CD4-positive, alpha-beta T cell treated with Interferon alpha-2 for 1 hour (primary cell): ENCODE measurements at regions not wholly inside any gene's neighbourhood (a gene's known extent, or its start where the extent isn't known, plus 50 kb on each side); places are given as distances from the start of the nearest gene placed in this dataset.

Source experiments
- DNase-seq, 2 donors: peaks; one replicate each; pipeline ENCODE4 v3.0.0-alpha.2; 2020 to 2022

DNA sequence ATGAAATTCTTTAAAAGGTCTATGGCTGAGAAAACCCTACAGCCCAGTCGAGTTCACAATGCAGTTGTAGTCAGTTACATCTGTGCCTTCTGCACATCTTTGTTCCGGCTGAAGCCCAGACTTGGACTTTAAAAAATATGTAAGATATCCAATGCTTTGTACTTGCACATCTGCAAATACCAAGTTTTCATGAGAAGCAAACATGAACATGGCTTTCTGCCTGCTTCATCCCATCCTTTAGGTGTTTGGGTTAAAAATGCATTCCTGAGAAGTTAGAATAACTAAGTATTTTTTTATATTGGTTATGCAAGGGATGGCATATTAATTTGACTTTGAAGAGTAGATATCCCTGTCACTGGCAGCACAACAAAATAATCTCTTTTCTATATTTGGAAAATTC, 528.4 kb downstream of the METTL15 start:
- no peak for DNase-seq

DNA sequence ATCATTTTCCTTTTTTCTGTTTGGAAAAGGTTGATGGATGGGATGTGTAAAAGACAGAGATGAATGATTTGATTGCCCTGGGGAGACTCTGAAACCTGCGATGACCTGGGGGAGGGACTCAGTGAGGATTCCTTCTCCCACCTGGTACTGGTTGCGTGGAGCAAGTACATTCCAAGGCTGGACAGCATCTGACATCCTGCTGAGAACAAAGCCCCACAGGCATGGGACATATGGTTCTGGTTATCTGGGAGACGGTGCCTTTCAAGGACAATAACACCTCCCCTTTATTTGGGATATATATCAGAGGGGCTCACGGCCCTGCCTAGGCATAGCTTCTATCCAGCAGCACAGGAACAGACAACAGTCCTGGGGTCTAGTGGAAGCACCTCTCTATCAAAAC, 527.8 kb downstream of the METTL15 start:
- no peak for DNase-seq

DNA sequence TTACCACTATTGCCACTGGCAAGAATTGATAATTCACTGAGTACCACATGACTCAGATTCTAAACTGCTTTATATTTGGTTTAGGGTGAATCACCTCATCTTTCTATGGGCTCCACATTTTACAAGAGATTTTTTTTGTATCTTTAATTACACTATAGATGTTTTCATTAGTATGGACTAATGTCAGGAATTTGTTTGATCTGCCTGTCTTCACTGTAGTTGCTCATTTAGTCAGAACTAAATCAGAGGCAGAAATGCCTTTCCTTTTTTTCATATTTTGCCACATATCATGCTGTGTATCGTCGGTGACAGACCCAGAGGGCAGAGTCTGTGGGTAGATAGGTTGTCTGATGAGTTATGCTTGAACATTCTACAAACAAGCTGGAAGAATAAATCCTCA, 524.1 kb downstream of the METTL15 start:
- DNase-seq = no peak

GRCh38 chr11:28631148-28631547, 523.0 kb downstream of the METTL15 start:
- no peak for DNase-seq

GRCh38 chr11:28629235-28629634, 521.0 kb downstream of the METTL15 start:
- no peak for DNase-seq

DNA sequence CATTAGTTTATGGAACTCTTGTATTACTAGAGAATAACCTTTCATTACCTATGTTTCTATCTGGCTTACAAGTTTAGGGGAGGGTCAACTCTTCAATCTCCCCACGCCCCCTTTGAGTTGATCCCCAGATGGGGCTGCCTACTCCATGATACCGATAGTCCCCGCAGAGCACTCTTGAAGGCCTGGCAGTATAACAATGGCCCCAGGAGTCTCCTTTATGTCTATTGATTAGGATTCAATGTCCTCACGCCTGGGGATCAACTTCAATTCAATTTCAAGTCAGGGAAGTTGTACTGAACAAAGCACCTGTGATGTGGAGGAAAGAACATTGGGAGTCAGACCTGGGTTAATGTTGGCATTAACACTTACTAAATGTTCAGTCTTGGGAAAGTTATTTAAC, 520.2 kb downstream of the METTL15 start:
- no peak for DNase-seq

DNA sequence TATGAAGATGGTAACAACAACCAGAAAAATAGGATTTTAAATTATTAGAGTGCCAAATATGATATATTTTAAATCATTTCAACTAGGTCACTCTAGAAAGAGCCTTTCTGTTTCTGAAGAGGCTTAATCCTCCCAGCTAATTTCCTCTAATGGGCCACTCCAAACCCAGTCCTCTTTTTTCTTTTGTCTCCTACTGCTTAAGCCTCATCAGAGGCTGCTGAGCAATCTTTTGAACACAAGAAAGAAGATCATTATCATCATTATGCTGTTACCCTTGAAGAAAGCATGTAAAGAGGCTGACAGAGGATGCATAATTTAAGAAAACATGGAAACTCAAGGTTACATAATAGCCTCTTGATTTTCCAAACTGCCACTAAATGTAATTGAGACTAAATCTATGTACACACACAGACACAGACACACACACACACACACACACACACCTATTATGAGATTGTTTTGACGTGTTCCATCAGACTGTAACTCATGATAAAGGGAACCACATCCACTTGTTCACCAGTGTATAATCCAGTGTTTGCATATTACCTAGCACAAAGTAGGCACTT, 519.6 kb downstream of the METTL15 start:
- no peak for DNase-seq

DNA sequence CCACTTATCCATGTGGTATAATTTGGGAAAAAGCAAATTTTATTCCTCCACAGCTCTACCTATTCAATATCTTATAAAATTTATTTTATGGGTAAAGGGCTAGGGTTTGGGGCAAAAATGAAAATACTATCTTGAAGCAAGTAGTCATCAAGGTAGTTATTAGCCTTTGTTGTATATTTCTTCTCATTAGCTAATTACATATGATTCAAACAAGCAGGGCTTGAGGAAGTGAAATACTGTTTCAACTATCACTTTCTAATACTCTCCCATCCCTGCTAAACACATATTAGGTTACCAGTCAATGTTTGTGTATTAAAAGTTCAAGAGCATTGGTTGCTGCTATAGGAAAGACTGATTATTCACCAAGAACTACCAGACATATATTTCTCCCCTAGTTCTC, 517.3 kb downstream of the METTL15 start:
- no peak for DNase-seq

DNA sequence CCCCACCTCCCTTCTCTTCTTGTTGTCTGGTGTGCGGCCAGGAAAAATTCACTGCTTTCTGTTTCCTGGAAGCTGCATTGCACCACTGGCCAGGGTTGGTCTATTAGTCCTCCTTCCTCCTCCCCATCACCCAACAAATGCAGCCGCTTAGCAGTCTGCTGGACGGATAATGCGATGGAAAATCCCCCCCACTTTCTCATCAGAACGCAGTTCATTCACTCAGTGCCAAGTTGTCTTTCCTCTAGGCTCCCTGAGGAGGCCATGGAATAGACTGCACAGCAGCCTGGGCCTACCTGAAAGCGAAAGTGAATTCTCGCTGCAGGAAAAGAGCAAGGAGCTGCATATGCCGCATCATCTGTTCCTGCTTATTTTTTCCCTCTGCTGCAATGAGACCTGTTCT, 513.6 kb downstream of the METTL15 start:
- no peak for DNase-seq

GRCh38 chr11:28619846-28620540, 511.8 kb downstream of the METTL15 start:
- no peak for DNase-seq

- no peak for DNase-seq
These were observed 510.2 kb downstream of the METTL15 start for GRCh38 chr11:28618416-28618815.

- no peak for DNase-seq
These were observed 508.2 kb downstream of the METTL15 start for GRCh38 chr11:28616160-28616965.

- DNase-seq = no peak
These were observed 507.4 kb downstream of the METTL15 start for GRCh38 chr11:28615542-28615941.

- DNase-seq = no peak
These were observed 498.7 kb downstream of the METTL15 start for GRCh38 chr11:28606930-28607329.

DNA sequence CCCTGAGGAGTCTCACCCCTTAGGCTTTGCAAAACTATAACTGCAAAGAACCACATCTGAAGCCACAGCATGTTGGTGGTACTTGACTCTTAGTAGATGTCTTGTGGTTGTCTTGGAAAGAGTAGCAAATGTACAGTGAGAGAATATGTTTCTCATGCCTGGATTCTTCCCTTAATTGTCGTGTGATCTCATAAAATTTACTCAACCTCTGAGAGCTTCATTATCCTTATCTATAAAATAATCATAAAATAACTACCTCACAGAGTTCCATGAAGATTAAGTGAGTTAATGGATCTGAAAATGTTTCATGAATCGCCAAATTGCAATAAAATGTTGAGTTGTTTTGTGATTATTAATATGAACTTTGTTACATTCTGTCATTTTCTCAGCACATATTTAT, 491.5 kb downstream of the METTL15 start:
- DNase-seq = no peak

DNA sequence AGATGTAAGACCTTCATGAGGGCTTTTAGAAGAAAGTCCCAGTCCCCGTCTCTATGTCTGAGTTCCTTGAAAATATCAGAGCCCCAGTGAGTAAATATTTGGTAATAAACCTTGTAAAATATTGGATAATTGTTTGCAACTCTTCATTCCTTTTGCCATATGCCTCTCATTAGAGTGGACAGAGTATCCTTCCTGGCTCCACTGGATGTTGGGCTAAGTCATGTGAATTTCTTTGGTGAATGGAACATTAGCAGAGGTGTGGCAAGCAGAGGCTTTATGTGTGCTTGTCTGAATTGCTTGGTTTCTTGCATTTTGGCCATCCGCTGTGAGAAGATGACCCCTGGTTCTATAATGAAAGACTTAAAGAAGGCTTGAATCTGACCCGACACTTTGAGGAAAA, 490.3 kb downstream of the METTL15 start:
- DNase-seq = no peak

GRCh38 chr11:28596816-28597215, 488.6 kb downstream of the METTL15 start:
- no peak for DNase-seq

DNA sequence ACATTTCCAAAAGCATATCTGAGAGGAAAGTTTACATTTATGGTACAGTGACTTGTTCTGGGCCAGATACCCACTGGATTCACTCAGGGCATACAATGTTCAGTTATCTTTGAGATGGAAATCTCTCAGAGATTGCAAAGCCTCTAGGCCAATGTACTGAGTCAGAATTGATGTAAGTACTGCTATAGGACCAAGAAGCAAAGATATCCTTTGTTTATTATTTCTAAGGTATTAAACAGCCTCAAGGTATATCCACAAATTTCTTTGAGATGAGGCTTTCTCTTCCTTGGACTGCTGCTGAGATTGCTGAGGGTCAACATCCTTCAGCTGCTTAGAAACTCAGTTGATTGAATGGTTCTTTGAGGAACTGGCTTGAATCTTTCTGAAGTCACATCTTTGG, 484.0 kb downstream of the METTL15 start:
- no peak for DNase-seq

GRCh38 chr11:28584992-28585391, 476.8 kb downstream of the METTL15 start:
- no peak for DNase-seq

DNA sequence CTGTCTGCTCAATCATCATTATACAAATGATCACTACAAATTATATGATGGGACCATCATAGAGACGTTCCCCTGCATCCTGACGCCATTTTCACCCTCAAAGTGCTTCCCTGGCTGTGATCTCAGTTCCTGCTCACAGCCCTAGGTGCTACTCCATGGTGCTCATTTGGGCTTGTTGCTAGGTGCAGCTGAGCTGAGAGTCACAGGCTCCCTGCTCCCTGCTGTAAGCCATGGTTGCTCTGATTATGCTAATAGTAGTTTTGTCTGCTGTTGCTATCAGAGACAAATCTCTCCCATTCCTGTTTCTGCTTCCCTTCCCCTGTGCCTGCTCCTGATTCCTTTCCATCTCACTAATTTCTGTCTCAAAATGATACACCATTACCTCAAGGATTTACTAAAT, 474.3 kb downstream of the METTL15 start:
- no peak for DNase-seq

DNA sequence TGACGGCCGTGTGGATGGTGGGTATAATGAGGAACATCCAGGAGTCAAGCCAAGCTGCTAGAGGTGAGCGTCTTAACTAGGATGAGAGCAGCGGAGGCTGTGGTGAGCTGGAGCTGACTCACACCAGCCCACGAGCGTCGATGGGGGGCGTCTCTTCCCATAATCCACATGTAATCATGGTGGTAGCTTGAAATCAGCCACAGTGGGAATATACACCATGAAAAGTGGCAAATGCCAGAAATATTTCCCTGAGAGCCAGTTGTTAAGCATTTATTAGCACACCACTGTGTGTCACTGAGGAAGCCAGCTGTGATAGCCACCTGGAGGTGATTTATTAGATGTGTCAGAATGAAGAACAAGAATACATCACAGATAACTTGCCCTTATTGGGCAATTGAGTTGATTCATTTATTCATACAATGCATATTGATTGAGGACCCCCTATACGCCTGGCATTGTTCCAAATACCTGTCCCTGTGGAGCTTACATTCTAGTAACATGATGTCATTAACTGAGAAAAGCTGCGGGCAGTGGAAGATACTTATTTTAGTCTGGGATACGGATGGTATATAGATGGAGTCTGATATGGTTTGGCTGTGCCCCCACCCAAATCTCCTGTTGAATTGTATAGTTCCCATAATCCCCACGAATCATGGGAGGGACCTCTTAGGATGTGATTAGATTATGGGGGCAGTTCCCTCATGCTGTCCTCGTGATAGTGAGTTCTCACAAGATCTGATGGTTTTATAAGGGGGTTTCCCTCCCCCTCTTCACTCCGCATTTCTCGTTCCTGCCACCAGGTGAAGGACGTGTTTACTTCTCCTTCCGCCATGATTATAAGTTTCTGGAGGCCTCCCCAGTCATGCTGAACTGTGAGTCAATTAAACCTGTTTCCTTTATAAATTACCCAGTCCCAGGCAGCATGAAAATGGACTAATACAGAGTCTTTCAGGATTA, 473.4 kb downstream of the METTL15 start:
- no peak for DNase-seq

DNA sequence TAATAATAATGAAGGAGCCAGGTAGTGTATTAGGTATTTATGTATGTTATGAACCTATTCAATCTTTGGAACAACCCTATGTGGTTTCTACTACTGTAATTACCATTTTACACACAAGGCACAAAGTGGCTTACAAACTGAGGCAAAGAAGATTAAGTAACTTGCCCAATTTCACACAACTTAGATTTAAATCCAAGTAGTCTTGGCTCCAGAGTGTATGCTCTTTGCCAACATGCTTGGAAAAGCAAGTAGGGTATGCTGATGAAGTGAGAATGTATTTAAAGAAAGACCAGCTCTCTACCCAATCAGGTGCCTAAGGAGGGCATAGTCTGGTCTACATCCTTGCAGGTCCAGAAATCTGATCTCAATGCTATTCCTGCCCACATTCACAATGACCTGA, 463.2 kb downstream of the METTL15 start:
- DNase-seq = no peak

- DNase-seq = no peak
These were observed 460.9 kb downstream of the METTL15 start for GRCh38 chr11:28569106-28569505.
